WI38 (cell line): ENCODE measurements at regions not wholly inside any gene's neighbourhood (a gene's known extent, or its start where the extent isn't known, plus 50 kb on each side); places are given as distances from the start of the nearest gene placed in this dataset.

Source experiments
- H3K4me3 ChIP-seq: 2 replicates; pipeline ENCODE4 v1.5.1; 2011; ENCODE audit warnings: low read depth, mild to moderate bottlenecking, control low read depth, low read length
- CTCF ChIP-seq: IDR thresholded peaks from 2 replicates; pipeline ENCODE4 v1.5.1; 2012; ENCODE audit warnings: low read depth, mild to moderate bottlenecking, control low read depth, low read length

GRCh38 chr10:88138319-88138848 is 275.0 kb downstream of the PTEN start:
- H3K4me3 ChIP-seq, result no peak overlapping the region
- TF ChIP-seq CTCF, result no peak

GRCh38 chr10:88147000-88147798 is 283.8 kb downstream of the PTEN start:
- TF ChIP-seq CTCF, result no peak
- no peak overlapping the region for H3K4me3 ChIP-seq

- no peak overlapping the region for H3K4me3 ChIP-seq
- no peak for TF ChIP-seq CTCF
Measured at GRCh38 chr10:88149906-88150305, 286.5 kb downstream of the PTEN start.

- H3K4me3 ChIP-seq, result no peak overlapping the region
- no peak for TF ChIP-seq CTCF
Measured at GRCh38 chr10:88150339-88150738, 286.9 kb downstream of the PTEN start.

GRCh38 chr10:88152728-88153133 is 289.3 kb downstream of the PTEN start:
- TF ChIP-seq CTCF, result no peak
- H3K4me3 ChIP-seq, result no peak overlapping the region

- no peak for TF ChIP-seq CTCF
- H3K4me3 ChIP-seq, result no peak overlapping the region
Measured at GRCh38 chr10:88154596-88155250, 291.3 kb downstream of the PTEN start.

GRCh38 chr10:88156341-88156740 is 292.9 kb downstream of the PTEN start:
- no peak overlapping the region for H3K4me3 ChIP-seq
- no peak for TF ChIP-seq CTCF
